GM18505 (cell line): ENCODE measurements at regions not wholly inside any gene's neighbourhood (a gene's known extent, or its start where the extent isn't known, plus 50 kb on each side); places are given as distances from the start of the nearest gene placed in this dataset.

Source experiments
- ATAC-seq: cut with Tn5 transposase; IDR thresholded peaks from one replicate; pipeline ENCODE4 v1.9.1; 2021; ENCODE audit not compliant: unreplicated experiment
- POLR2A ChIP-seq: IDR thresholded peaks from 4 replicates; pipeline ENCODE4 v1.6.1; 2011; ENCODE audit warnings: borderline replicate concordance; ENCODE audit not compliant: insufficient read depth, insufficient read length; ENCODE audit errors: extremely low read depth

DNA sequence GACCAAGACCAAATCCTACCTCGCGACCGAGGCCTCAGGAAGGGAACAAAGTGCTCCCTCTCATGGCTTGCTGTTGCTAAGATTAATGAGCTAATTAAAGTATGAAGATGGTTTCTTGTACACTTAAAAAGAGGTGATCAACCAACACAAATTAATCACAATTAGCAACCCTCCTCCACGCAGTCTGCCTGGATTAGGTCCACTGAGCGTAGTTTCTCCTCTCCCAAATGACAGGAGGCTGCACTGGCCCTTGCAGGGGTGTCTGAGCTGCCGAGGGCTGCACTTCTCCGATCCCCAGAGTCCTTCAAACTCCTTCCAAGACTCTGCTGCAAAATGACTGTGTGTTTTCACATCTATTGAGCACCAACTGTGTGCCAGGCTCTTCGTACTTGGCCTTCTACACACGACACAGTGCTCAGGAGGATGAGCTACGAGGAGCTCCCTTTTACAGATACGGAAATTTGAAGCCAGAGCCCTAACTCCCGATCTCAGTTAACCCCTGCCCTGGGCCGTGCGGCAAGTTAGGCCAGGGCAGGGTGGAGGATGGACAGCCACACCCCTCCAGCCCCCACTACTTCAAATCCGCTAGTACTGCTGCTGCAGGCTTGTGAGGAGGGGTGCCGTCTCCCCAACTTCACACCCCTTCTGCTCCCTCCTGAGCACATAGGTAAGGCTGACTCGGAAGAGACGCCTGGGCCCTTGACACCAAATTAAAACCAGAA lies 101.0 kb upstream of the LINGO1 start:
- no peak for ATAC-seq
- TF ChIP-seq POLR2A: no peak

- TF ChIP-seq POLR2A: no peak
- ATAC-seq: no peak
Observed at GRCh38 chr15:77732514-77733335, 100.0 kb upstream of the LINGO1 start.

DNA sequence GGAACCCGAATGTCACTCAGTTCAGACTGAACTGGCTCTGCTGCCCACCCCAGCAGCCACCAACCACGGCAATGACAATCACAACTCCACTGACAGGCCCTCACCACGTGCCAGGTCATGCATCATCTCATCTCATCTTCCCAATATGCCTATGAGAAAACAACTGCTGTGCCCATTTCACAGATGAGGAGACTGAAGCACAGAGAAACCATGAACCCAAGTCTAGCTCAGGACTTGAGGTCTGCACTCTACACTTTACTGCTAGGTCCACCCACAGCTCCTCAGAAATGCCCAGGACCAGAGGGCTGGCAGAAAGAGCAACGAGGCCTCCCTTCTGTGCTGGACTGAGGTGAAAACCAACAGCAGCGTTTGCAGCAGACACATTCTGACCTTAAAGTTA lies 99.2 kb upstream of the LINGO1 start:
- ATAC-seq: no peak
- no peak for TF ChIP-seq POLR2A

DNA sequence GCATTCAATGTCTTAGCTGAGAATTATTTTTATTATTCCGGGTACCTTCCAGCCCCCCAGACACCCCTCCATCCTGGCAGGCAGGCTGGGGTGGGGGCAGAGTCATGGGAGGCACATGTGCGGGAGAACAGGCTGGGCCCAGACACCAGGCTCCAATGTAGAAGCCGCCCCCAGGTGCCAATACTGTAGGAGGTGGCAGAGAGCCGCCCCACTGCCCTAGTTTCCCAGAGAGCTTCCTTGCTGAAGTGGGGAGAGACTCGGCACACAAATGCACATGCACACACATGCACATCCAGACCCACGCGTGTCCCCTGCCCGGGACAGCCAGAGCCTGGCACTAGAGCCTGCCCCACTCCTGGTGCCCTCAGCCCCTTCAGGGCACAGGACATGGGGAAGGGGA lies 98.4 kb upstream of the LINGO1 start:
- ATAC-seq: no peak
- TF ChIP-seq POLR2A: no peak

GRCh38 chr15:77727635-77728304 lies 95.1 kb upstream of the LINGO1 start:
- no peak for ATAC-seq
- no peak for TF ChIP-seq POLR2A

DNA sequence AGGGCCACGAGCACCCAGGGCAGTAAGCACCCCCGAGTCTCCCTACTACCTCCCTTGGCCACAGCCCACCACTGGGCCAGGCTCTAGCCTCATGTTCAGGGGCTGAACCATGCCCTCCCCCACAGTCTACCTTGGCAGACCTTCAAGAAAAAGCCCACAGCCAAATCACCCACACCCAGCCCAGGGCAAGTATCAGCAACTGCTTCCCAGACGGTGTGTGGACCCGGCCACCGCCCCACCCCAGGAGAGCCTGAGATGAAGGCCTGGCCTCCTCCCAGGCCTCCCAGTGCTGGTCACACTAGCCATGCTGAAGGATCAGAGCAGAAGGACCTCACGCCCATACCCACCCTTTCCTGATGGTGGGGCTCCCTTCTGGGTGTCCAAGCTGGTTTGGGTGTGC lies 92.0 kb upstream of the LINGO1 start:
- no peak for TF ChIP-seq POLR2A
- no peak for ATAC-seq

DNA sequence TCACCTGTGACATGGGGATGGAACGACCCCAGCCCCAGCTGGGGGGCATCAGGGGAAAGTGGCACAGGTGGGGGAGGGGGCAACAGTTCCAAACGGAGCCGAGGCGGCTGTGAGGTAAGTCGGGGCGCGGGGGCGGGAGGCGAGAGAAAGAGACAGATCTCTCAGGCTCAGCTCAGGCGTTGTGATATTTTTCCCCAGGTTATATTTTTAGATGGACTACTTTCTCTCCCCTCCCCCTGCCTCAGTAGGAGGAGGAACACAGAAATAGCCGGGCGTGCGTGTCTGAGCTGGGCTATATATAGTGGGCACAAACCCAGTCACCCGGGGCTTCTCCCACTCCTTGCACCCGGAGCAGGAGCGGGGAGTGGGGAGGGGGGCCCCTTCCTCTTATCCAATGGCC lies 91.0 kb upstream of the LINGO1 start:
- no peak for TF ChIP-seq POLR2A

GRCh38 chr15:77722759-77723460 lies 90.2 kb upstream of the LINGO1 start:
- ATAC-seq: no peak
- TF ChIP-seq POLR2A: no peak

More for the DNA sequence above, 91.0 kb upstream of the LINGO1 start:
- no peak for ATAC-seq

- ATAC-seq: no peak
- no peak for TF ChIP-seq POLR2A
Observed at GRCh38 chr15:77721963-77722362, 89.3 kb upstream of the LINGO1 start.

GRCh38 chr15:77720655-77721054 lies 87.9 kb upstream of the LINGO1 start:
- TF ChIP-seq POLR2A: no peak
- no peak for ATAC-seq

DNA sequence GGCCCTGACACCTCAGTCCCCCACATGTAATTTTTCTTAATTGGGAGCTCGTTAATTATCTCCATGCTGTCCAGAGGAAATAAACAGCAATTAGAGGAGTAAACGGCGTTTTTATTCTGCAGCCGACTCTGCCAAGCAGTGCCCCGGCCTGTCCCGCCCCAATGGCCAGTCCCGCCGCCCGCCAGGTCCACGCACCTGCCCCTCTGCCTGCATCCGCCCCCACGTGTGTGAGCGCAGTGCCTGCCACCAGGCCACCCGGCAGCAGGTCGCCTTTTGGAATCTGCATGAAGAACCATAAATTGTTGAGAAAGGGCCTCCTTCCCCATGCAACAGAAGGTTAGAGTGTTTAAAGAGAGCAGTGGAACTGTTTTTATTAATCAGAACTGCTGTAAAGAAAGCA lies 87.5 kb upstream of the LINGO1 start:
- no peak for TF ChIP-seq POLR2A
- no peak for ATAC-seq

DNA sequence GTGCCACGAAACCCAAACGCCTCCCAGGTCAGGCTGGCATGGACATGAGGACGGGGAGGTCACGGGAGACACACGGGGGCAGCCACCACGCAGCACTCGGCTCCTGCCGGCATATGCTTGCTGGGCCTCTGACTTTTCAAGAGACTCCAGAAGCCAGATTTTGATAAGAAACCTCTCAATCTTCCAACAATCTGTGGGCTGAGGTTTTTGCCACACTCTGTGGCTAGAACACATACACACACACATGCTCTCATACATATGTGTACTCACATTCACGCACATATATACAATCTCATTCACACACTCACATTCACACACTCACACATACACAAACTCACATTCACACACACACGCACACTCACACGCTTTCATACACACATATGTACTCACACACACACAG lies 86.7 kb upstream of the LINGO1 start:
- ATAC-seq: no peak
- no peak for TF ChIP-seq POLR2A

DNA sequence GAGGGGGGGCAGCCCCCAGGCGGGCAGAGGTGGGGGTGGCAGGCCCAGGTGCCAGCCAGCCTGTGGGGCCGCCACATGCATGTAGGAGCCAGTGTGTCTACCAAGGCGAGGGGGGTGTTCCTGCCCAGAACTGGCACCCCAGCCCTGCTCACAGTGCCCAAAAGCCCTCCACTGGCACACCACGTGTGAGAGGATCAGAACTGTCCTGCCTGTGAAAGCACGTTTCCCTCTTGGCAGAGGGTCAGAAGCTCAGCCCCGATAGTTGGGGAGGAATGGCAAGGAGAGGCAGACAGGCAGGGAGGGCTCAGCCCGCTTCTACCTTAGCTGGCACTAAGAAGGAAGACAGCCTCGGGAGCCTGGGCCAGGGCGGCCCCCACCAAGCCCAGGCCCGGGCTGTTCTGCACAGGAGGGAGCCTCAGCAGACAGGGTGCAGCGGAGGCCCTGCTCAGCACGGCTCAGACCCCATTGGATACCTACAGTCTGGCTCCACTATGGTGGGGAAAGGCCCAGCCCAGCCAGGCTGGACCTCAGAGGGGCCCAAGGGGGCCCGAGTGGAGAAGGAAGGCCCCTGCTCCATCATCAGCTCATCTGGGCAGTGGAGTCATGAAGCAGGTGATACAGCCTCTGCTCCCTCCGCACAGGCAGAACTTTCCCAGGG lies 84.8 kb upstream of the LINGO1 start:
- no peak for ATAC-seq
- TF ChIP-seq POLR2A: no peak
